Muscle of arm (tissue), 1 donor: ENCODE measurements at regions not wholly inside any gene's neighbourhood (a gene's known extent, or its start where the extent isn't known, plus 50 kb on each side); places are given as distances from the start of the nearest gene placed in this dataset.

Source experiments
- DNase-seq: peaks from one replicate; pipeline ENCODE4 v3.0.0-alpha.2; 2013

- no peak for DNase-seq
Observed at GRCh38 chr5:96072138-96072790, 110.6 kb upstream of the ELL2 start.

- no peak for DNase-seq
Observed at GRCh38 chr5:96070622-96071225, 109.1 kb upstream of the ELL2 start.

GRCh38 chr5:96067894-96068614 lies 106.4 kb upstream of the ELL2 start:
- no peak for DNase-seq

- no peak for DNase-seq
Observed at GRCh38 chr5:96067251-96067650, 105.6 kb upstream of the ELL2 start.

GRCh38 chr5:96066386-96066719 lies 104.7 kb upstream of the ELL2 start:
- no peak for DNase-seq

- no peak for DNase-seq
Observed at GRCh38 chr5:96065685-96066385, 104.2 kb upstream of the ELL2 start.

GRCh38 chr5:96064877-96065276 lies 103.2 kb upstream of the ELL2 start:
- no peak for DNase-seq

GRCh38 chr5:96062836-96063235 lies 101.2 kb upstream of the ELL2 start:
- DNase-seq, result no peak

GRCh38 chr5:96058084-96058483 lies 96.4 kb upstream of the ELL2 start:
- DNase-seq, result no peak

- no peak for DNase-seq
Observed at GRCh38 chr5:96054311-96055030, 92.8 kb upstream of the ELL2 start.

GRCh38 chr5:96053063-96053735 lies 91.5 kb upstream of the ELL2 start:
- no peak for DNase-seq

- DNase-seq, result no peak
Observed at GRCh38 chr5:96052374-96052773, 90.7 kb upstream of the ELL2 start.

GRCh38 chr5:96051401-96051830 lies 89.8 kb upstream of the ELL2 start:
- no peak for DNase-seq

GRCh38 chr5:96050273-96050880 lies 88.7 kb upstream of the ELL2 start:
- no peak for DNase-seq

GRCh38 chr5:96049398-96050272 lies 88.0 kb upstream of the ELL2 start:
- DNase-seq, result no peak

- DNase-seq, result no peak
Observed at GRCh38 chr5:96048763-96049162, 87.1 kb upstream of the ELL2 start.

GRCh38 chr5:96045888-96046287 lies 84.2 kb upstream of the ELL2 start:
- no peak for DNase-seq

GRCh38 chr5:96043446-96043845 lies 81.8 kb upstream of the ELL2 start:
- no peak for DNase-seq

- DNase-seq, result no peak
Observed at GRCh38 chr5:96037128-96037527, 75.5 kb upstream of the ELL2 start.

GRCh38 chr5:96036301-96036700 lies 74.7 kb upstream of the ELL2 start:
- no peak for DNase-seq
